ENCODE measurements at regions not wholly inside any gene's neighbourhood (a gene's known extent, or its start where the extent isn't known, plus 50 kb on each side); places are given as distances from the start of the nearest gene placed in this dataset.

DNA sequence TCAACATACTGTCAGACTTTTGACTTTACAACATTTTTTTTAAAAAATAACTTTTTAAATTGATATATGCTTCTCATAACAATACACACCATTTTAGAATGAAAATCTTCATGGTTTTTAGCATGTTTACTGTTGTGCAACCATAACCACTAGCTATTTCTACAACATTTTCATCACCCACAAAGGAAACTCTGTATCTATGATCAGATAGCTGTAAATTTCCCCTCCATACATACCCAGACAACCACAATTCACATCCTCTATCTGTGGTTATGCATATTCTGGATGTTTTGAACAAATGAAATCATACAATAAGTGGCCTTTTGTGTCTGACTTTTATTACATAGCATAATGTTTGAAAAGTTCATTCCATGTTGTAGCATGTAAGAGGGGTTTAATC is 1666.0 kb downstream of the EFNB2 start:
- no peak overlapping the region for H3K27ac Mint-ChIP-seq
- H3K9me3 Mint-ChIP-seq: peaks cover 0 to 20% (median 6%) of the 10 kb centered on the region in 11 donors
- intact Hi-C loops (cut with micrococcal nuclease): no loop called here

DNA sequence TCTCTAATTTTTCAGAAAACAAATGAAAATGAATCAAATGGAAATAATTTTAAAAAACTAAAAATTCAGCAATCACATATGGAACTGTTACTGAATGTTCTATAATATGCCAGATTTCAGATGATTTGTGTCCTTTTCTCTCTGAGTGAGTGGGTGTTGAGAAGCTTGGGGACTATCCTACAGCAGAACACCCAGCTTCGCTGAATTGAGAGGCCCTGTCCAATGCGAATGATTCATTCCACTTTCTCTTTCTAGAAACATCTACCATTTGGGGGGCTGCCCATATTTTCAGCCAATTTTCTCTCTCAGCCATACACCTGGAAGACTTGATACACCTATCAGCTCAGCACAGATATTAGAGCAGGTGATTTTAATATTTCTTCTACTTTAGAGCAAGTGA is 1666.7 kb downstream of the EFNB2 start:
- peaks cover 0 to 4% (median 0%) of the 10 kb centered on the region in 3 experiments for H3K9me3 ChIP-seq (ENCODE audit: control insufficient read depth in 2 of 3, low read length in 3 of 3)
- H3K4me3 ChIP-seq (ENCODE audit: low read length): no peak overlapping the region
- ATAC-seq (no peak), DNase-seq (no peak)
- H3K27me3 ChIP-seq (ENCODE audit: control insufficient read depth in 2 of 2, insufficient read depth in 2 of 2, low read length in 2 of 2): no peaks in the 10 kb centered on the region
- Mint-ChIP-seq H3K4me3 (no peak overlapping the region), H3K27me3 (no peaks in the 10 kb centered on the region), H3K36me3 (no peaks in the 10 kb centered on the region), H3K4me1 (peaks cover 0 to 10% (median 0%) of the 10 kb centered on the region in 7 donors), H3K27ac (no peak overlapping the region), H3K9me3 (peaks cover 0 to 20% (median 6%) of the 10 kb centered on the region in 11 donors)
- H3K27ac ChIP-seq (ENCODE audit: low read depth, low read length): no peak overlapping the region
- CTCF ChIA-PET: no interaction called here
- intact Hi-C loops (cut with micrococcal nuclease): no loop called here
- POLR2A ChIA-PET: no interaction called here
- H3K4me1 ChIP-seq (ENCODE audit: control insufficient read depth in 2 of 2, insufficient read depth in 2 of 2, low read length in 2 of 2): no peaks in the 10 kb centered on the region
- H3K36me3 ChIP-seq (ENCODE audit: control insufficient read depth in 2 of 3, insufficient read depth in 3 of 3, low read length in 3 of 3): no peaks in the 10 kb centered on the region

More for the DNA sequence above, 1666.0 kb downstream of the EFNB2 start:
- H3K27me3 ChIP-seq (ENCODE audit: control insufficient read depth in 2 of 2, insufficient read depth in 2 of 2, low read length in 2 of 2): no peaks in the 10 kb centered on the region
- ChIA-PET CTCF (no interaction called here), POLR2A (no interaction called here)
- peak in 2 of 9 donors; percentile 12 to 33 for DNase-seq
- no peaks in the 10 kb centered on the region for H3K4me1 ChIP-seq (ENCODE audit: control insufficient read depth in 2 of 2, insufficient read depth in 2 of 2, low read length in 2 of 2)
- no peaks in the 10 kb centered on the region for H3K27me3 Mint-ChIP-seq
- H3K4me3 Mint-ChIP-seq: no peak overlapping the region
- H3K4me3 ChIP-seq (ENCODE audit: low read length): no peak overlapping the region
- peak; percentile 69 for ATAC-seq
- no peak overlapping the region for H3K27ac ChIP-seq (ENCODE audit: low read depth, low read length)
- H3K36me3 ChIP-seq (ENCODE audit: control insufficient read depth in 2 of 3, insufficient read depth in 3 of 3, low read length in 3 of 3): no peaks in the 10 kb centered on the region
- peaks cover 0 to 11% (median 2%) of the 10 kb centered on the region in 7 donors for H3K4me1 Mint-ChIP-seq
- H3K9me3 ChIP-seq (ENCODE audit: control insufficient read depth in 2 of 3, low read length in 3 of 3): peaks cover 0 to 4% (median 0%) of the 10 kb centered on the region in 3 experiments
- H3K36me3 Mint-ChIP-seq: no peaks in the 10 kb centered on the region

DNA sequence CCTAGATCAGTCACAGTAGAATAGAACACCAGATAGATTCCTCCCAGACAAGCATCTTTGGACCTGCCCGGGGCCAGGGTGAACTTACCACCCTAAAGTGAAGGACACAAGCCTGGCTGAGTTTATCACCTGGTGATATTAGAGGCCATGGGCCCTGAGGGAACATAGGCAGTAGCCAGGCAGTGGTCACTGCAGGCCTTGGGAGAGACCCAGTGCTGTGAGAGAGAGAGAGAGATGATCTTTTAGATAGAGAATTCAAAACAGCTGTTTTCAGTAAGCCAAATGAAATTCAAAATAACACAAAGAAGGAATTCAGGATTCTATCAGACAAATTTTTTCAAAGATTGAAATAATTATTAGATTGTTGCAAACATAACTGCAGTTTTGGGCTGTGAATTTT is 1679.9 kb downstream of the EFNB2 start:
- H3K4me1 Mint-ChIP-seq: no peaks in the 10 kb centered on the region
- no peak overlapping the region for H3K4me3 Mint-ChIP-seq
- no peaks in the 10 kb centered on the region for H3K4me1 ChIP-seq (ENCODE audit: control insufficient read depth in 2 of 2, insufficient read depth in 2 of 2, low read length in 2 of 2)
- POLR2A ChIA-PET: no interaction called here
- no peak for DNase-seq
- H3K9me3 Mint-ChIP-seq: peaks cover 0 to 5% (median 0%) of the 10 kb centered on the region in 11 donors
- CTCF ChIA-PET: no interaction called here
- no peak overlapping the region for H3K27ac ChIP-seq (ENCODE audit: low read depth, low read length)
- peaks cover 0 to 3% (median 0%) of the 10 kb centered on the region in 5 donors for H3K36me3 Mint-ChIP-seq
- H3K36me3 ChIP-seq (ENCODE audit: control insufficient read depth in 2 of 3, insufficient read depth in 3 of 3, low read length in 3 of 3): no peaks in the 10 kb centered on the region
- intact Hi-C loops (cut with micrococcal nuclease): no loop called here
- no peaks in the 10 kb centered on the region for H3K27me3 Mint-ChIP-seq
- H3K27ac Mint-ChIP-seq: no peak overlapping the region
- no peak overlapping the region for H3K4me3 ChIP-seq (ENCODE audit: low read length)
- H3K27me3 ChIP-seq (ENCODE audit: control insufficient read depth in 2 of 2, insufficient read depth in 2 of 2, low read length in 2 of 2): no peaks in the 10 kb centered on the region
- no peaks in the 10 kb centered on the region for H3K9me3 ChIP-seq (ENCODE audit: control insufficient read depth in 2 of 3, low read length in 3 of 3)
- ATAC-seq: no peak

DNA sequence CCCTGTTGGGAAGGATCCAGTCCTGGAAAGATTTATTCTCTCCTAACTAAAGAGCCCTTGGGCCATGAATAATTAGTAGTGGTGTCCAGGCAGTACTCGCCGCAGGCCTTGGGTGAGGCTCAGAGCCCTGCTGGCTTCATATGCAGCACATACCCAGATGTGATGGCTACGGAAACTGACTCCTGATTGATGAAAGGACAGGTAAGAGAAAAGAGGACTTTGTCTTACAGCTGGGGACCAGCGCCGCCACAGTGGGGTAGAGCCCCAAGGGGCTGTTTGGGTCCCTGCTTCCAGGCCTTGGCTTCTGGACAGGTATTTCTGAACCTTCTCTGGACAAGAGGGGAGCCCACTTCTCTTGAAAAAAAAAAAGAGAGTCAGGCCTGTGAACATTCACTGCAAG is 1680.8 kb downstream of the EFNB2 start:
- Histone ChIP-seq H3K4me3 (ENCODE audit: low read length) (no peak overlapping the region), H3K9me3 (ENCODE audit: control insufficient read depth in 2 of 3, low read length in 3 of 3) (no peaks in the 10 kb centered on the region), H3K27ac (ENCODE audit: low read depth, low read length) (no peak overlapping the region), H3K27me3 (ENCODE audit: control insufficient read depth in 2 of 2, insufficient read depth in 2 of 2, low read length in 2 of 2) (no peaks in the 10 kb centered on the region), H3K4me1 (ENCODE audit: control insufficient read depth in 2 of 2, insufficient read depth in 2 of 2, low read length in 2 of 2) (no peaks in the 10 kb centered on the region), H3K36me3 (ENCODE audit: control insufficient read depth in 2 of 3, insufficient read depth in 3 of 3, low read length in 3 of 3) (no peaks in the 10 kb centered on the region)
- intact Hi-C loops (cut with micrococcal nuclease): no loop called here
- ATAC-seq (no peak), DNase-seq (no peak)
- Mint-ChIP-seq H3K4me3 (no peak overlapping the region), H3K27me3 (no peaks in the 10 kb centered on the region), H3K36me3 (no peaks in the 10 kb centered on the region), H3K27ac (no peak overlapping the region), H3K9me3 (peaks cover 0 to 3% (median 0%) of the 10 kb centered on the region in 11 donors), H3K4me1 (no peaks in the 10 kb centered on the region)
- ChIA-PET POLR2A (no interaction called here), CTCF (no interaction called here)

DNA sequence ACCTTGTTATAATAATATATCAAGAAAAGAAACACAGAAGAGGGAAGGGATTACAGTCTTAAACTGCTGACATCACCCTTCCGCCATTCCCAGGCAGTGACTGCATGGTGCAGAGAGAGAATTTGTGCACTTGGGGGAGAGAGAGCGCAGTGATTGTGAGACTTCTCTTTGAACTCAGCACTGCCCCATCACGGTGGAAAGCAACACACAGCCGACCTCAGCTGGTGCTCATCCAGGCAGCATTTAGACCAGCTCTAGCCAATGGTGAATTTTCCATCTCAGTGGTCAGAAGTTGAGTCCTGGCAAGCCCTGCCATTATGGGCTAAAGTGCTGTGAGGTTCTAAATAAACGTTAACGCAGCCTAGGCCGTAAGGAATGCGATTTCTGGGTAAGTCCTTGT is 1681.5 kb downstream of the EFNB2 start:
- H3K4me3 ChIP-seq (ENCODE audit: low read length): no peak overlapping the region
- no peak for ATAC-seq
- no peak overlapping the region for H3K4me3 Mint-ChIP-seq
- no peaks in the 10 kb centered on the region for H3K36me3 Mint-ChIP-seq
- no peaks in the 10 kb centered on the region for H3K27me3 Mint-ChIP-seq
- DNase-seq: no peak
- CTCF ChIA-PET: no interaction called here
- H3K4me1 Mint-ChIP-seq: no peaks in the 10 kb centered on the region
- H3K27ac Mint-ChIP-seq: no peak overlapping the region
- no peaks in the 10 kb centered on the region for H3K27me3 ChIP-seq (ENCODE audit: control insufficient read depth in 2 of 2, insufficient read depth in 2 of 2, low read length in 2 of 2)
- no peaks in the 10 kb centered on the region for H3K36me3 ChIP-seq (ENCODE audit: control insufficient read depth in 2 of 3, insufficient read depth in 3 of 3, low read length in 3 of 3)
- no peaks in the 10 kb centered on the region for H3K9me3 ChIP-seq (ENCODE audit: control insufficient read depth in 2 of 3, low read length in 3 of 3)
- POLR2A ChIA-PET: no interaction called here
- intact Hi-C loops (cut with micrococcal nuclease): no loop called here
- peaks cover 0 to 3% (median 0%) of the 10 kb centered on the region in 11 donors for H3K9me3 Mint-ChIP-seq
- H3K4me1 ChIP-seq (ENCODE audit: control insufficient read depth in 2 of 2, insufficient read depth in 2 of 2, low read length in 2 of 2): no peaks in the 10 kb centered on the region
- no peak overlapping the region for H3K27ac ChIP-seq (ENCODE audit: low read depth, low read length)

DNA sequence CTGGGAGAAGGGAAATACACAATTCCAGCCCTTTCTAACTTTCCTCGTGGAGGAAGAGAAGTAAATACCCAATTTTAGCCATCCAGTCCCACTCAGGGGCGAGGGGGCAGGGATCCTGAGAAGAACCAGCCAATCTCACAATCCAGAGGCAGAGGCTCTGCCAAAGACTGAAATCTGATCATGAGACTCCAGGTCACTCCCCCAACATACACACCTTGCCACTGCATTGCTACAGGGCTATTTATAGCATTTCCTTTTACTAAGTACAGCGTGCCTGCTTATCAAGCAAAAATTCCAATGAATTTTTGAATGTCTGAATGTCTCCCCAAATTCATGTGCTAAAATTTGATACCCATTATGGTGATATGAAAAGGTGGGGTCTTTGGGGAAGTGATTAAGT is 1687.5 kb downstream of the EFNB2 start:
- H3K27me3 ChIP-seq (ENCODE audit: control insufficient read depth in 2 of 2, insufficient read depth in 2 of 2, low read length in 2 of 2): no peaks in the 10 kb centered on the region
- no peaks in the 10 kb centered on the region for H3K36me3 ChIP-seq (ENCODE audit: control insufficient read depth in 2 of 3, insufficient read depth in 3 of 3, low read length in 3 of 3)
- H3K4me3 ChIP-seq (ENCODE audit: low read length): no peak overlapping the region
- H3K4me1 ChIP-seq (ENCODE audit: control insufficient read depth in 2 of 2, insufficient read depth in 2 of 2, low read length in 2 of 2): no peaks in the 10 kb centered on the region
- H3K9me3 ChIP-seq (ENCODE audit: control insufficient read depth in 2 of 3, low read length in 3 of 3): no peaks in the 10 kb centered on the region
- intact Hi-C loops (cut with micrococcal nuclease): no loop called here
- H3K27ac ChIP-seq (ENCODE audit: low read depth, low read length): no peak overlapping the region
- no peaks in the 10 kb centered on the region for H3K36me3 Mint-ChIP-seq
- DNase-seq (no peak), ATAC-seq (no peak)
- POLR2A ChIA-PET: no interaction called here
- no peaks in the 10 kb centered on the region for H3K27me3 Mint-ChIP-seq
- H3K4me3 Mint-ChIP-seq: no peak overlapping the region
- CTCF ChIA-PET: no interaction called here
- H3K9me3 Mint-ChIP-seq: no peaks in the 10 kb centered on the region
- H3K27ac Mint-ChIP-seq: no peak overlapping the region
- H3K4me1 Mint-ChIP-seq: no peaks in the 10 kb centered on the region

DNA sequence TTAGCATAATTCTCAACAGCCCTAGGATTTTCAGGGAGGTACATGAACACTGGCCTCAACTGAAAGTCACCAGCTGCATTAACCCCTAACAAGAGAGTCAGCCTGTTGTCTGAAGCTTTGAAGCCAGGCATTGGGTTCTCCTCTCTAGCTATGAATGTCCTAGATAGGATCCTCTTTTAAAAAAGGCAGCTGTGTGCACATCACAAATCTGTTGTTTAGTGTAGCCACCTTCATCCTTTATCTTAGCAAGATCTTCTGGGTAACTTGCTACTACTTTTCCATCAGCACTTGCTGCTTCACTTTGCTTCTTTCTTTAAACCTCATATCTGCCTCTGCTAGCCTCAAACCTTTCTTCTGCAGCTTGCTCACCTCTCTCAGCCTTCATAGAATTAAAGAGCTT is 1692.1 kb downstream of the EFNB2 start:
- Mint-ChIP-seq H3K27me3 (no peaks in the 10 kb centered on the region), H3K9me3 (no peaks in the 10 kb centered on the region), H3K36me3 (no peaks in the 10 kb centered on the region), H3K4me3 (no peak overlapping the region), H3K27ac (no peak overlapping the region), H3K4me1 (no peaks in the 10 kb centered on the region)
- ChIA-PET POLR2A (no interaction called here), CTCF (no interaction called here)
- Histone ChIP-seq H3K27me3 (ENCODE audit: control insufficient read depth in 2 of 2, insufficient read depth in 2 of 2, low read length in 2 of 2) (no peaks in the 10 kb centered on the region), H3K9me3 (ENCODE audit: control insufficient read depth in 2 of 3, low read length in 3 of 3) (no peaks in the 10 kb centered on the region), H3K4me3 (ENCODE audit: low read length) (no peak overlapping the region), H3K27ac (ENCODE audit: low read depth, low read length) (no peak overlapping the region), H3K36me3 (ENCODE audit: control insufficient read depth in 2 of 3, insufficient read depth in 3 of 3, low read length in 3 of 3) (no peaks in the 10 kb centered on the region), H3K4me1 (ENCODE audit: control insufficient read depth in 2 of 2, insufficient read depth in 2 of 2, low read length in 2 of 2) (no peaks in the 10 kb centered on the region)
- no peak for DNase-seq
- intact Hi-C loops (cut with micrococcal nuclease): no loop called here
- no peak for ATAC-seq
